Hepatocyte (in vitro differentiated cells): ENCODE measurements at regions not wholly inside any gene's neighbourhood (a gene's known extent, or its start where the extent isn't known, plus 50 kb on each side); places are given as distances from the start of the nearest gene placed in this dataset.

Experiments used
- CTCF ChIP-seq: fragments of 200-600 bp; sonication (generic); IDR thresholded peaks from 2 replicates; pipeline ENCODE4 v1.5.1; 2016; ENCODE audit warnings: antibody characterized with exemption, mild to moderate bottlenecking; ENCODE audit not compliant: poor library complexity
- EZH2 ChIP-seq: fragments of 200-600 bp; sonication (generic); IDR thresholded peaks from 2 replicates; pipeline ENCODE4 v1.6.1; 2016; ENCODE audit warnings: antibody characterized with exemption, mild to moderate bottlenecking, borderline replicate concordance
- EZH2phosphoT487 ChIP-seq: fragments of 200-600 bp; sonication (generic); IDR thresholded peaks from one replicate; pipeline ENCODE4 v1.6.1; 2018; ENCODE audit warnings: antibody characterized with exemption, mild to moderate bottlenecking, low read depth, moderate library complexity; ENCODE audit not compliant: unreplicated experiment, severe bottlenecking

DNA sequence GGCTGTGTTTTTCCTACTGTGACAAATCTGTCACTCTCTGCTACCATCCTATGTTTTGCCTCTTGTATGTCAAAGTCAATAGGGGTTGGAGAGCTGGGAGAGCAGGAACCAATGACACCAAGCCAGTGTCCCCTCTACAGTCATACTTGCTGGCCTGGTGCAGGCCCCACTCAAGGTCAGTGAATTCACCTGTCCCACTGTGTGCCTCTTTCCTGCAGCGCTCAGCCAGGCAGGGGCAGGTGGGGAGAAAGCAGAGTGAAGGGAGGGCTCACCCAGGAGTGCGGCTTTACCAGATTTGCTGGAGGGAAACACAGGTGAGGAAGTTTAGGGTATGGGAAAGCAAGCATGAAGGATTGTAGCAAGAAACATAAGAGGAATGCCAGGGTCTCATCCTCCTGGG is 114.5 kb downstream of the GYPC start:
- no peak for TF ChIP-seq EZH2
- TF ChIP-seq CTCF: no peak
- TF ChIP-seq EZH2phosphoT487: no peak
